Gastroesophageal sphincter (tissue), 4 donors: ENCODE measurements at regions not wholly inside any gene's neighbourhood (a gene's known extent, or its start where the extent isn't known, plus 50 kb on each side); places are given as distances from the start of the nearest gene placed in this dataset.

Source experiments
- ATAC-seq: fragments of 150-250 bp; one replicate; pipeline ENCODE4 v1.9.1; 2016; ENCODE audit warnings: mild to moderate bottlenecking, moderate library complexity
- H3K27ac ChIP-seq, 4 donors: fragments of 200-600 bp; sonication (generic) in 3 of 4; 1 replicate in 3 of 4; 2 replicates in 1 of 4; pipeline ENCODE4 v1.5.1; 2016 to 2019
- H3K27me3 ChIP-seq: fragments of 200-600 bp; sonication (generic); one replicate; pipeline ENCODE4 v1.5.1; 2019
- H3K36me3 ChIP-seq, 2 donors: fragments of 200-600 bp; sonication (generic); one replicate each; pipeline ENCODE4 v1.5.1; 2019; ENCODE audit warnings: control low read depth in 1 of 2
- H3K4me1 ChIP-seq, 3 donors: fragments of 200-600 bp; sonication (generic); 1 replicate in 2 of 3; 2 replicates in 1 of 3; pipeline ENCODE4 v1.5.1; 2016 to 2019; ENCODE audit warnings: control low read depth in 2 of 3
- H3K4me3 ChIP-seq, 2 donors: fragments of 200-600 bp; sonication (generic); one replicate each; pipeline ENCODE4 v1.5.1; 2019; ENCODE audit warnings: mild to moderate bottlenecking in 1 of 2, moderate library complexity in 1 of 2
- H3K9me3 ChIP-seq, 3 donors: fragments of 200-600 bp; sonication (generic); one replicate each; pipeline ENCODE4 v1.5.1; 2017 to 2019; ENCODE audit warnings: control low read depth in 2 of 3
- CTCF ChIP-seq, 4 experiments: fragments of 200-600 bp in 2 of 4; fragments of 450-650 bp in 2 of 4; sonication (generic) in 1 of 4; IDR thresholded peaks; one replicate each; pipeline ENCODE4 v1.5.1; 2017 to 2019; ENCODE audit warnings: antibody characterized with exemption in 4 of 4, mild to moderate bottlenecking in 2 of 4, moderate library complexity in 2 of 4
- EP300 ChIP-seq: sonication (generic); formaldehyde crosslinking; IDR thresholded peaks from one replicate; pipeline ENCODE4 v1.6.1; 2017; ENCODE audit warnings: antibody characterized with exemption, mild to moderate bottlenecking
- POLR2A ChIP-seq, 2 donors: fragments of 450-650 bp; IDR thresholded peaks; one replicate each; pipeline ENCODE4 v1.6.1; 2017; ENCODE audit warnings: antibody characterized with exemption in 2 of 2, mild to moderate bottlenecking in 2 of 2, moderate library complexity in 1 of 2
- POLR2AphosphoS5 ChIP-seq: sonication (generic); formaldehyde crosslinking; IDR thresholded peaks from one replicate; pipeline ENCODE4 v1.6.1; 2017; ENCODE audit warnings: antibody characterized with exemption
- WGBS, 2 donors: methylation state at CpG; one replicate each; pipeline ENCODE4 v1.1.5; 2018; ENCODE audit warnings: low coverage in 1 of 2; 5-methylcytosine and 5-hydroxymethylcytosine counted together

- H3K4me3 ChIP-seq, result no peak overlapping the region
- H3K4me1 ChIP-seq, result no peaks in the 10 kb centered on the region
- WGBS, 2 donors, result 41 to 47% methylated on average over 2 to 5 of the region's 5 CpGs
- no peaks in the 10 kb centered on the region for H3K36me3 ChIP-seq
- ATAC-seq, result no peak
- no peak overlapping the region for H3K27ac ChIP-seq
- no peaks in the 10 kb centered on the region for H3K27me3 ChIP-seq
- H3K9me3 ChIP-seq, result no peaks in the 10 kb centered on the region
- TF ChIP-seq POLR2A (IDR thresholded peaks at IDR 0.05) (no peak), POLR2AphosphoS5 (no peak), CTCF (IDR thresholded peaks at IDR 0.05) (no peak), EP300 (no peak)
These were observed 169.0 kb upstream of the PRKCQ start for GRCh38 chr10:6748981-6749635.

- Histone ChIP-seq H3K9me3 (no peaks in the 10 kb centered on the region), H3K4me1 (no peaks in the 10 kb centered on the region), H3K36me3 (no peaks in the 10 kb centered on the region), H3K27me3 (no peaks in the 10 kb centered on the region), H3K4me3 (no peak overlapping the region), H3K27ac (no peak overlapping the region)
- no peak for TF ChIP-seq POLR2A (IDR thresholded peaks at IDR 0.05)
- TF ChIP-seq CTCF (IDR thresholded peaks at IDR 0.05), result no peak
- no peak for TF ChIP-seq EP300
- no peak for TF ChIP-seq POLR2AphosphoS5
- WGBS, 2 donors, result 94 to 100% methylated on average over 2 to 3 of the region's 3 CpGs
- ATAC-seq, result no peak
These were observed 168.0 kb upstream of the PRKCQ start for GRCh38 chr10:6748029-6748428.

GRCh38 chr10:6746782-6747181, 166.7 kb upstream of the PRKCQ start:
- Histone ChIP-seq H3K36me3 (no peaks in the 10 kb centered on the region), H3K27ac (no peak overlapping the region), H3K9me3 (no peaks in the 10 kb centered on the region), H3K4me3 (no peak overlapping the region), H3K4me1 (no peaks in the 10 kb centered on the region), H3K27me3 (no peaks in the 10 kb centered on the region)
- 38 to 42% methylated on average over 3 to 4 of the region's 5 CpGs for WGBS, 2 donors
- TF ChIP-seq EP300 (no peak), POLR2A (IDR thresholded peaks at IDR 0.05) (no peak)
- ATAC-seq, result no peak

- no peaks in the 10 kb centered on the region for H3K36me3 ChIP-seq
- no peak for ATAC-seq
- no peaks in the 10 kb centered on the region for H3K27me3 ChIP-seq
- peaks cover 0 to 2% (median 0%) of the 10 kb centered on the region in 3 donors for H3K4me1 ChIP-seq
- H3K27ac ChIP-seq, result no peak overlapping the region
- WGBS, 2 donors, result 65 to 86% methylated on average over 4 of the region's 4 CpGs
- no peaks in the 10 kb centered on the region for H3K9me3 ChIP-seq
- H3K4me3 ChIP-seq, result no peak overlapping the region
- TF ChIP-seq EP300 (no peak), POLR2AphosphoS5 (no peak), CTCF (IDR thresholded peaks at IDR 0.05) (no peak), POLR2A (IDR thresholded peaks at IDR 0.05) (no peak)
These were observed 163.3 kb upstream of the PRKCQ start for GRCh38 chr10:6743291-6743849.

GRCh38 chr10:6741541-6741941, 161.5 kb upstream of the PRKCQ start:
- Histone ChIP-seq H3K27ac (no peak overlapping the region), H3K4me1 (peaks cover 0 to 15% (median 4%) of the 10 kb centered on the region in 3 donors), H3K4me3 (no peak overlapping the region), H3K9me3 (no peaks in the 10 kb centered on the region), H3K36me3 (no peaks in the 10 kb centered on the region), H3K27me3 (no peaks in the 10 kb centered on the region)
- no peak for ATAC-seq
- TF ChIP-seq CTCF (IDR thresholded peaks at IDR 0.05) (no peak), POLR2A (IDR thresholded peaks at IDR 0.05) (no peak), POLR2AphosphoS5 (no peak), EP300 (no peak)
- WGBS, 2 donors, result 15 to 22% methylated on average over 3 of the region's 3 CpGs
